ENCODE measurements at regions not wholly inside any gene's neighbourhood (a gene's known extent, or its start where the extent isn't known, plus 50 kb on each side); places are given as distances from the start of the nearest gene placed in this dataset.
A peak's percentile ranks its signal among the peaks of the same experiment; 100 is the strongest.

DNA sequence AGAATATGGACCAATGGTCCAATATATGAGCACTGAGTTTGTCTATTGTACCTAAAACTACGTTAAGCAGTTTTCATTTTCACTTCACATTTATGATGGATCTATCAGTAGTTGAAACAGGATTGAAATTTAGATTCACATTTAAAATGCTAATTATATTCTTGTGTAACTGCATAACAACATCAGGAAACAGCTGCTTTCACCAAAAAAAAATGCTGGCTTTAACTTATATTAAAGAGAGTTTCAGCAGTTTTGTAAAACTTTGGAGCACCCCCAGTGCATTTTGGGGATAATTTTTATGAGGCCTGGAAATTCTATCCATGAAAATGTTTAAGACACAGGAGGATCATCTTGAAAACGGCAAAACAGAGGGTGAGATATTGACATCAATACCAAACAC lies 142.8 kb upstream of the ROBO2 start:
- no peak overlapping the region for H3K4me3 ChIP-seq
- no peaks in the 10 kb centered on the region for H3K36me3 ChIP-seq
- H3K9ac ChIP-seq = no peak overlapping the region
- peaks cover 0 to 3% (median 0%) of the 10 kb centered on the region in 11 experiments; a peak in 1 of 22 replicates for H3K9me3 ChIP-seq (replicated peaks in 1 of 11)
- H4K20me1 ChIP-seq = no peaks in the 10 kb centered on the region
- no peak overlapping the region for H3K4me2 ChIP-seq
- no peaks in the 10 kb centered on the region for H3K4me1 ChIP-seq
- no peak for TF ChIP-seq Cebpa-rat (IDR thresholded peaks at IDR 0.05)
- no peak overlapping the region for H3K27ac ChIP-seq
- no peaks in the 10 kb centered on the region for H3K27me3 ChIP-seq

DNA sequence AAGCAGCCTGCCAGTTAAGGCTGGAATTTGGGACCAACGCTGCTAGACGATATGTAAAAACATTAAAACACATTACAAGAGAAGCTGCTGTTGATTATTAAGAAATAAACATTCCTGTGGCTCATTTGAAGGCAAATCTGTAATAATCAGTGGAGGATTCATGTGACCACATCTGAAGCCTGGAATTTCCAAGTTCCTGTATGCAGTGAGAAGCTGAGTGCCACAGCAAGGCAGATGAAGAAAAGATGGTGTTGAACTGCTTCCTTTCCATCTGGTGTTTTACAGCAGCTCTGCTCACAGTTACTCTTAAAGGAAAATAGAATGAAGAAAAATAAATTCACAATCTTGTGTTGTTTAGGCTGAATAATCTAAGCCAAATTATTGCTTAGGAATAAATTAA lies 139.3 kb upstream of the ROBO2 start:
- H4K20me1 ChIP-seq = no peaks in the 10 kb centered on the region
- no peaks in the 10 kb centered on the region for H3K36me3 ChIP-seq
- TF ChIP-seq Cebpa-rat (IDR thresholded peaks at IDR 0.05) = no peak
- H3K4me3 ChIP-seq = no peak overlapping the region
- H3K27ac ChIP-seq = no peak overlapping the region
- no peak overlapping the region for H3K4me2 ChIP-seq
- H3K4me1 ChIP-seq = no peaks in the 10 kb centered on the region
- peaks cover 0 to 3% (median 0%) of the 10 kb centered on the region in 11 experiments; a peak in 2 of 22 replicates for H3K9me3 ChIP-seq (replicated peaks in 1 of 11)
- no peak overlapping the region for H3K9ac ChIP-seq
- no peaks in the 10 kb centered on the region for H3K27me3 ChIP-seq

DNA sequence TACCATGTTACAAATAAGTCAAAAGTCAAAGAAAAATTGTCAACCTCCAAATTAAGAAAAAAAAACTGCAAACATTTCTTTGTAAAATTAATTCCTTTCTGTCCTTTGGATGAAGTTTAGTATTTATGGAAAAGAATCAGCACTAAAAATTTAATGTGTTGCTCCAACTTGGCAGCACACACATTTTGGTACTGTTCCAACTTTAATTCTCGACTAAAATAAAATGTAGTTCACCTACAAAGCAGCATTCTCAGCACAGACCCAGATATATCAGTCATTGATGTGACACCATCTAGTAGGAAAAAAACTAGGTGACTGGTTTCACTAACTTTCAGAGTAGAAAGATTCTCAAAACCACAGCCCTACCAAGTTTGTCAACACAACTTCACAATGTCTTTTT lies 131.7 kb upstream of the ROBO2 start:
- H3K27ac ChIP-seq = no peak overlapping the region
- no peak for TF ChIP-seq Cebpa-rat (IDR thresholded peaks at IDR 0.05)
- no peak overlapping the region for H3K9ac ChIP-seq
- no peaks in the 10 kb centered on the region for H3K4me1 ChIP-seq
- H3K27me3 ChIP-seq = no peaks in the 10 kb centered on the region
- no peak overlapping the region for H3K4me2 ChIP-seq
- H3K36me3 ChIP-seq = no peaks in the 10 kb centered on the region
- no peaks in the 10 kb centered on the region for H4K20me1 ChIP-seq
- H3K9me3 ChIP-seq (replicated peaks in 1 of 11) = peaks cover 0 to 3% (median 0%) of the 10 kb centered on the region in 11 experiments; a peak in 1 of 22 replicates
- no peak overlapping the region for H3K4me3 ChIP-seq

DNA sequence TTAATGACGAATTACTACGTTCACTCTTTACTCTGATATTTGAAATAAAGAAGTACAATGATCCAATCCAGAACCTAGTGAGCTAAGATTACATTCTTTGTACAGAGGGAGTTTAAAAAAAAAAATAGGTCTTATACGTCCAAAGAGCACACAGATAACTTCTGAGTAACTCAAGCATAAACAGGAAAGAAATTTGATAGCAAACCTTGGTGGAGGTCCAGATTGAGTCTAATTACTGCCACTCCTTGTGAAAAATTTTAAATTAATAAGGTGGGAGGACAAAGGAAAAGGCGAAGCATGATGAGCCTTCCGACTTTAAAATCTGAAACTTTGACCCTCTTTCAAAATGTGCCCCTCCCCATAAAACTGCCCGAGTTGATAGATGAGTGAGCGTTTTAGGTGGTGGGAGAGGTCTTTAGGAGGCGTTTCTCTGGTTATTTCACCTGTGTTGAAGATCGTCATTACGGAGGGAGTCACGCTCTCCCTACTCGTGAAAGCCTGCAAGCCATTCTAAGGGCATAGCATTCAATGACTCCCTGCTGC lies 127.0 kb upstream of the ROBO2 start:
- no peaks in the 10 kb centered on the region for H3K36me3 ChIP-seq
- TF ChIP-seq Cebpa-rat (IDR thresholded peaks at IDR 0.05) = no peak

DNA sequence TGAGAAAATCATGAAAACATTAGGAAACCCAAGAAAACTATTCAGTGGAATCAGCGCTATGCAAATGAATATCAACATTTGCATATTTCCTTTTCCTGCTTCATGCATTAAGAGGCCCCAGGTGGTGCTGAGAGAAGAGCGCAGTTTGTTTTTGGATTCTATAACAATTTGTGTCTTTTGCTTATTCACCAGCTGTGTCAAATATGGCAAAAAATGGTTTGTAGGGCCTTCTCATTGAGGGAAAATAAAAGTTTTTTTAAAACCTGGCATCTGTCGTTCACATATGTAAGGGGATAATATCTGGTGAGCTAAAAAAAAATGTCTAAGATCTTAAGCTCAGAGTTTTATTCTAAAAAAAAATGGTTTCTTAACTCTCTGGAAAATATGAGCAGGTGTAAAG lies 122.5 kb upstream of the ROBO2 start:
- no peak for TF ChIP-seq Cebpa-rat (IDR thresholded peaks at IDR 0.05)
- Histone ChIP-seq H3K4me3 (no peak overlapping the region), H3K27ac (no peak overlapping the region), H3K36me3 (no peaks in the 10 kb centered on the region), H3K4me2 (no peak overlapping the region), H3K4me1 (no peaks in the 10 kb centered on the region), H3K9me3 (replicated peaks in 1 of 11) (peaks cover 0 to 5% (median 0%) of the 10 kb centered on the region in 11 experiments; a peak in 2 of 22 replicates), H4K20me1 (no peaks in the 10 kb centered on the region), H3K27me3 (no peaks in the 10 kb centered on the region), H3K9ac (no peak overlapping the region)

More for the DNA sequence above, 127.0 kb upstream of the ROBO2 start:
- H4K20me1 ChIP-seq = no peaks in the 10 kb centered on the region
- no peak overlapping the region for H3K4me2 ChIP-seq
- H3K9ac ChIP-seq = no peak overlapping the region
- no peaks in the 10 kb centered on the region for H3K27me3 ChIP-seq
- no peak overlapping the region for H3K4me3 ChIP-seq
- peaks cover 0 to 1% (median 0%) of the 10 kb centered on the region in 11 experiments; a peak in 1 of 22 replicates for H3K9me3 ChIP-seq (replicated peaks in 1 of 11)
- no peak overlapping the region for H3K27ac ChIP-seq
- no peaks in the 10 kb centered on the region for H3K4me1 ChIP-seq

DNA sequence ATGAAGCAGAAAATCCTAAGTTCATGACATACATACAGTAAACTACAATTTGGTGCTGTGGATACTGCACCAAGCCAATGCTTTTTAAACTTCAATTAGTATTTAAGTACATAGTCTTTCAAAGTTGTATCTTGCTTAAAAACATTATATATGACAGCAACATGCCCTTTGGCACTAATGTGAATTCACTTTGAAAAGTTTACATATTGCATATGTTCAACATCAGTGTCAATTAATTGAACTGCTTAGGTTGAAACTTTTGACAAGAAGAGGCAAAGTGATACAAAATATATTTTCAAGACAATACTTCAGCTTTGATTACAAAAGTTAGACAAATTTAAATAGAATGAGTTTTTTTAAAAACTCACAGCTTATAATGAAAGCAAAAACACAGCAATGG lies 119.4 kb upstream of the ROBO2 start:
- Histone ChIP-seq H3K36me3 (no peaks in the 10 kb centered on the region), H3K27ac (no peak overlapping the region), H3K4me2 (no peak overlapping the region), H3K4me3 (no peak overlapping the region), H3K9ac (no peak overlapping the region), H3K27me3 (no peaks in the 10 kb centered on the region), H3K4me1 (no peaks in the 10 kb centered on the region), H3K9me3 (replicated peaks in 1 of 11) (peaks cover 0 to 15% (median 0%) of the 10 kb centered on the region in 11 experiments; a peak in 3 of 22 replicates), H4K20me1 (no peaks in the 10 kb centered on the region)
- TF ChIP-seq Cebpa-rat (IDR thresholded peaks at IDR 0.05) = no peak

DNA sequence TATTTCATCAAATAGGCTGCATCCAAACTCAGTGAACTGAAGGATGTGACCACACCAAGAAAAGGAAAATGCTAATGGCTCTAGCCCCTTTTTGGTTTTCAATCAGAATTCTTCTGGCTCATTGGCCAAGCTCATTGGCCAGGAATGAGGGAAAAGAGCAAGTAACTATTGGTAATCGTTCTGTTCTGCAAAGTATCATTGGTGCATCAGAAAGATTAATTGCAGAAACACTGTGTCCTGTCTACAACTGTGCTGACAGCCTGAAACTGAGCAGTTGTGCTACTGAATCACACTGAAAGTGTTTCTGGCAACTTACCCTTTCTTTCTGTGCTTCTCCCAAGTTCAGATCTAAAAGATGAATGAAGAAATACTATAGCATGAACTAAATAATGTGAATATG lies 116.4 kb upstream of the ROBO2 start:
- no peaks in the 10 kb centered on the region for H4K20me1 ChIP-seq
- no peak for TF ChIP-seq Cebpa-rat (IDR thresholded peaks at IDR 0.05)
- no peaks in the 10 kb centered on the region for H3K4me1 ChIP-seq
- peaks cover 0 to 15% (median 0%) of the 10 kb centered on the region in 11 experiments; a peak in 2 of 22 replicates for H3K9me3 ChIP-seq (replicated peaks in 1 of 11)
- H3K27ac ChIP-seq = no peak overlapping the region
- no peaks in the 10 kb centered on the region for H3K36me3 ChIP-seq
- H3K27me3 ChIP-seq = no peaks in the 10 kb centered on the region
- no peak overlapping the region for H3K9ac ChIP-seq
- no peak overlapping the region for H3K4me3 ChIP-seq
- H3K4me2 ChIP-seq = no peak overlapping the region

DNA sequence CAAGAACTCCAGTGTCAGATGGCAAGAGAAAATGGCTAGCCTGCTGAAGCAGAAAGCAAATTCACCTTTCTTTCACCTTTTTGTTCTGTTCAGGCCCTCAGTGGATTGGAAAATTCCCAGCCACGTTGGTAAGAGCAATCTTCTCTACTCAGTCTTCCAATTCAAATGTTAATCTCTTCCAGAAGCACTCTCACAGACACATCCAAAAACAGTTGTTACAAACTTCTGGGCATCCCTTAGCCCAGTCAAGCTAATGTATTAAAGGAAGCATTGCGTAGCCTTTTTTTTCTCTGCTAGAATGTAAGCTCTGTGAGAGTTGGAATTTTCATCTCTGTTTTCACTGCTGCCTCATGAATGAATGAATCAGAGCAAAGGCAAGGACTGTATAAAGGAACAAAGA lies 109.2 kb upstream of the ROBO2 start:
- no peaks in the 10 kb centered on the region for H3K27me3 ChIP-seq
- no peak overlapping the region for H3K9ac ChIP-seq
- H3K27ac ChIP-seq = no peak overlapping the region
- H3K36me3 ChIP-seq = no peaks in the 10 kb centered on the region
- no peaks in the 10 kb centered on the region for H3K9me3 ChIP-seq (replicated peaks in 1 of 11)
- peaks cover 0 to 18% (median 0%) of the 10 kb centered on the region in 10 experiments; a peak in 3 of 20 replicates for H3K4me1 ChIP-seq
- no peak overlapping the region for H3K4me2 ChIP-seq
- no peak overlapping the region for H3K4me3 ChIP-seq
- TF ChIP-seq Cebpa-rat (IDR thresholded peaks at IDR 0.05) = no peak
- no peaks in the 10 kb centered on the region for H4K20me1 ChIP-seq

DNA sequence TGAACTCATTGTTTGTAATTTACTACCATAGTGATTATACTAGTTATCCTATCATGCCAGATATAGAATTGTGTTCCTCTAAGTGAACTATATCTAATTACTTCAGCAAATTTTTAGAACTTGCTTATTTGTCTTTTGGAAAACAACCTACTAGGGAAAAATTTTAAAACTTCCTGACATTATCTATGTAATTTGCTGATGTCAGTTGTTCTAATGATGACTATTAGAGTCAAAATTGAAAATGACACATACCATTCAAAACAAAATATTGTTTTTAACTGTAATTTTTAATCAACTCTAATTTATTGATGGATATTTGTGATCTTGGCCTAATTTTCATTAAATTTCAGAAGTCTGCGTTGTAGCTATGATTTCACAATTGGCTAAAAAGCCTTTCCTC lies 106.7 kb upstream of the ROBO2 start:
- H3K9me3 ChIP-seq (replicated peaks in 1 of 11) = no peaks in the 10 kb centered on the region
- H3K36me3 ChIP-seq = no peaks in the 10 kb centered on the region
- H4K20me1 ChIP-seq = no peaks in the 10 kb centered on the region
- H3K4me3 ChIP-seq = no peak overlapping the region
- H3K27ac ChIP-seq = no peak overlapping the region; a peak in 1 of 22 replicates
- peak overlapping the region in 2 of 11 experiments; percentile 13 to 42; a peak in 3 of 22 replicates for H3K4me2 ChIP-seq
- no peaks in the 10 kb centered on the region for H3K27me3 ChIP-seq
- H3K9ac ChIP-seq = no peak overlapping the region
- H3K4me1 ChIP-seq = peaks cover 0 to 18% (median 0%) of the 10 kb centered on the region in 10 experiments; a peak in 3 of 20 replicates
- TF ChIP-seq Cebpa-rat (IDR thresholded peaks at IDR 0.05) = no peak

DNA sequence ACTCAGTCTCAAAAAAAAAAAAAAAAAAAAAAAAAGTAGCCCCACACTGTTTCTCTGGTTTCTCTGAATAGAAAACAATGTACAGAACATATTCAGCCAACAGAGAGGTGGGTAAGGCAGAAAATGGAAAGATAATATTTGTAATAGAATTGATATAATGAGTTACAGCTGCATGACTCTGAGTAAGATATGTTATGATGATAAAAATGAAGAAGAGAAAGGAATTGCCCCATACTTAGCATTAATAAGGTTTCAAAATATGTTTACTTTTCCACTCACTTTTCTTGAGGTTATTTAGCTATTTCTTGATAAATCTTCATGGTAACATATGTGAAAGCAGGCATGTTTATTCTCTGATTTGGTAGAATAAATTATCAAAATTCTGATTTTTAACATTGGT lies 100.9 kb upstream of the ROBO2 start:
- TF ChIP-seq Cebpa-rat (IDR thresholded peaks at IDR 0.05) = no peak

More for the DNA sequence above, 100.9 kb upstream of the ROBO2 start:
- Histone ChIP-seq H3K4me1 (peaks cover 0 to 14% (median 0%) of the 10 kb centered on the region in 10 experiments; a peak in 3 of 20 replicates), H3K27ac (no peak overlapping the region), H3K9me3 (replicated peaks in 1 of 11) (no peaks in the 10 kb centered on the region), H3K9ac (no peak overlapping the region), H3K27me3 (no peaks in the 10 kb centered on the region), H3K4me3 (no peak overlapping the region), H3K36me3 (no peaks in the 10 kb centered on the region), H3K4me2 (no peak overlapping the region), H4K20me1 (no peaks in the 10 kb centered on the region)

Data from BLaER1 treated with 17β-estradiol and CSF1 and Interleukin-3, amounts not matched to agents 10 nM and 100 nM (cell line).